ENCODE measurements at regions not wholly inside any gene's neighbourhood (a gene's known extent, or its start where the extent isn't known, plus 50 kb on each side); places are given as distances from the start of the nearest gene placed in this dataset.
A peak's percentile ranks its signal among the peaks of the same experiment; 100 is the strongest.

DNA sequence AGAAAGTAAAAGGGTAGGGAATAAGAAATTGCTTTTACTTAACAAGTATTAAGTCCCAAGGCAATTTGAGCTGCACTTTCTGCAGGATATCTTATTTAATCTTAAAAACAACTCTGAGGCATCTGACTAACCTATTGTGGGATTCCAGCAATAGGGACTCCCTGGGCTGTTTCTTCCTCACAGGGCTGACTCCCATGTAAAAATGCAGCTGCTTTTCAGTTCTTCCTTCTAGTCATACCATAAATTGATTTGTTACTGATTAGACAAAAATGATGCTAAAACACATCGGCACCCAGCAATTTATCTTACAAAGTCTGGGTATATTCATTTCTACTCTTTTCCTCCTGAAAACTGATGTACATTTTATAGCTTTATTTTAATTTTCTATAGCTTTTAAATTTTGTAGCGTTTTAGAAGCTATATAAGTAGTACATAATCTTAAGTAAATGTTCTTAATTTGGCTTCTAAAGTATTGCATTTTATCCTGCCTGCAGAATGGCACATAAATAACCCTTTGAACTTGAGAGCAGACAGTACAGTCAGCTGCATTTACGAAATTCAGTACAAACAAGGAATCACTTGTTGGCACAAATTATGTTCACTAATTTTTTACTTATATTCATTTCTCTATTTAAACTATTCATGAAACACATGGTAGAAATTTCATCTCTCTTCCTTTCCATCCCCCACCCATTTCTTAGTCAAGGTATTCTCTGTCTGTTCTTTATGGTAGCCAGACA, 102.4 kb upstream of the FRY start:
- no peak for DNase-seq (ENCODE audit: low spot score)

DNA sequence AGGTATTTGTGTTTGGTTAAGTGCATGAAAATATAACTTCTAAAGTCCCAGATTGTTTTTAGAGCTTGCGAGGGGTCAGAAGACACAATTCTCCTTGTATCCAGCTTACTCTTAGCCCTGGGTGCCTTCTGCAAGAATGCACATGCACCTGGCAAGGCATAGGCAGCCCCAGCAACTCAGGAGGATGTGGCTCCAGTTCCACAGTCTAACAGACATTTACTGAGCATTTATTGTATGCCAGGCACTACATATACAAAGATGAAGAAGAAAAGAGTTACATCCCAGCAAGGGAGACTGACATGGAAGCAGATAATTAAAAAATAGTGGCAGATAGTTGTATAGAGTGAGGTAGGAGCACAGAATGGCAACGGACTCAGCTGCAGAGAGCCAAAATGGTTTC, 101.1 kb upstream of the FRY start:
- DNase-seq (ENCODE audit: low spot score), result no peak

GRCh38 chr13:31930901-31931522, 100.6 kb upstream of the FRY start:
- DNase-seq (ENCODE audit: low spot score), result peak; percentile 22

DNA sequence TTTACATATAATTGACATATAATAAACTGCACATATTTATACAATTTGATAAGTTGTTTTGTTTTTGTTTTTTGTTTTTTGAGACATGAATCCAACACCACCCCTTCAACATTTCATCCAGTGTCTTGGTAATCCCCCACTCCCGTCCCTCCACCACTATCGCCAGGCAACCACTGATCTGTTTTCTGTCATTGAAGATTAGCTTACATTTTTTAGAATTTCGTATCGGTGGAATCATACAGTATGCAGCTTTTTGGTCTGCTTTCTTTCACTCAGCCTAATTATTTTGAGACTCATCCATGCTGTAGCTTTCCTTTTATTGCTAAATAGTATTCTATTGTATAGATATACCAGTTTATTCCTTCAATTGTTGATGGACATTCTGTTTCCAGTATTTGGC, 94.1 kb upstream of the FRY start:
- no peak for DNase-seq (ENCODE audit: low spot score)

DNA sequence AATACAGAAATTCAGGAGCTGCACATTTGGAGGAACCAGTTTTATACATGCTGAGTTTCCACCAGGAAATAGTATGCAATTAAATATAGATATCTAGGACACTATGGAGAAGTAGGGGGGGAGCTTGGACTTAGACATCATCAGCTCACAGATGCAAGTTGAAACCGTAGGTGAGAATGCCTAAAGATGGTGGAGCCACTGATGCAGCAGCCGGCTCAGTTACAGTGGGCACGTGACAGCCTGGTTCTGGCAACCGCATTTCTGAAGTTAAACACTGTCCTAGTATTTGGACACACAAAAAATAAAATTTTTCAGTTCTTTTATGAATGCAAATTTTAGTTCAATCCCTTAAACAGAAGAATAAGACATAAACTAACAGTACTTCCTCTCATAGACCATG, 91.5 kb upstream of the FRY start:
- DNase-seq (ENCODE audit: low spot score), result no peak

GRCh38 chr13:31943591-31943990, 88.0 kb upstream of the FRY start:
- no peak for DNase-seq (ENCODE audit: low spot score)

GRCh38 chr13:31944262-31945160, 87.1 kb upstream of the FRY start:
- DNase-seq (ENCODE audit: low spot score), result no peak

GRCh38 chr13:31945202-31945961, 86.2 kb upstream of the FRY start:
- DNase-seq (ENCODE audit: low spot score), result peak; percentile 59

GRCh38 chr13:31946091-31946770, 85.3 kb upstream of the FRY start:
- no peak for DNase-seq (ENCODE audit: low spot score)

DNA sequence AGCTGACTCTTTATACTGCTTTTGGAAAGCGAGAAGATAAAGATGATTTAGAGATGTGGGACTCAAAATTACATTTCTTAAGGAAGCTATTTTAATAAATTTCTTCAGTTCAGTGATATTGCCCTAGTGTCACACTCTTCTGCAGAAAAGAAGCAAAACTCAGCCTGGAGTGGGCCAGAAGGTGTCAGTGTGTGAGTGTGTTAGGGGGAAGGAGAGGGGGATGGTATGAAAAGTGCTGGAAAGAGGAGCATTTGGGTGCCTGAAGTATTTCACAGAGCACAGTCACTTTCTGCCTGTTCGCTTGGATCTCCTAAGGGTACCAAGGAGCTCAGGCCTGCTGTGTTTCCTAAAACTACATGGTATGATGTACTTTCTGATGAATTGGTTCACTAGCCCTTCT, 84.5 kb upstream of the FRY start:
- no peak for DNase-seq (ENCODE audit: low spot score)

DNA sequence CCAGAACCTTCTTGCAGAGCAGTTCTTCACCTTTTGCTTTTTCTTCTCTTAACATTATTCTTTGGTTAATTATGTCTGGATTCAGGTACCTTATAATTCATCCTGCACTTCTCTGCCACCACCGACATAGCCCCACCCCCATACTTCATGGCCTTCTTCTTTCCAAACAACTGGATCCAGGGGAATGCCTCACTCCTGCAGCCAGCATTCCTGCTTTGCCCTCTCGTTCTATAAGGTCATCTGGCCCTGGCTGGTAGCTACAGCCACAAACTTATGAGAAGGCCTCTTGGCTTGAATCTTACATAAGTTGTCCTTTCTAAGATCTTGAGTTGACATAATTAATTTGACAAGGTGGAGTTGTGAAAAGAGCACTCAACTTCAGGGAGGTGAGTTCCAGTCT, 84.1 kb upstream of the FRY start:
- DNase-seq (ENCODE audit: low spot score), result no peak

DNA sequence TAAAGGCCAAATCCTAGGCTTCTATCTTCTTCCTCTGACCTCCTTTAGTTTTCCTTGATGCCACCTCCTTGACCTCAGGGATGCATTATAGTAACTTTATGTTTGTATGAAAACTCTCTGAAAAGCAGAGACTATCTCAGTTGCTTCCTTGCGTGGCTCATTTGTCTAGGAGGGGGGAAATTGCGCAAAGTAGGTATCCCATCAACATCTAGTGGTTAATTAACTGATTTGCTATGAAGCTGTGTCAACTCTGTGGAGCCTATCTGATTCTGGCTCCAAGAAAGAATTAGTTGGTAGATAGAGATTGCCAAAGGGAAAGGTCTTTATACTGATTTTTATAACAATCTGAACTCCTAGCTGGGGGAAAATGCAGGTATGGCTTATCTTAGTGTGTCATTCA, 82.1 kb upstream of the FRY start:
- DNase-seq (ENCODE audit: low spot score), result no peak

DNA sequence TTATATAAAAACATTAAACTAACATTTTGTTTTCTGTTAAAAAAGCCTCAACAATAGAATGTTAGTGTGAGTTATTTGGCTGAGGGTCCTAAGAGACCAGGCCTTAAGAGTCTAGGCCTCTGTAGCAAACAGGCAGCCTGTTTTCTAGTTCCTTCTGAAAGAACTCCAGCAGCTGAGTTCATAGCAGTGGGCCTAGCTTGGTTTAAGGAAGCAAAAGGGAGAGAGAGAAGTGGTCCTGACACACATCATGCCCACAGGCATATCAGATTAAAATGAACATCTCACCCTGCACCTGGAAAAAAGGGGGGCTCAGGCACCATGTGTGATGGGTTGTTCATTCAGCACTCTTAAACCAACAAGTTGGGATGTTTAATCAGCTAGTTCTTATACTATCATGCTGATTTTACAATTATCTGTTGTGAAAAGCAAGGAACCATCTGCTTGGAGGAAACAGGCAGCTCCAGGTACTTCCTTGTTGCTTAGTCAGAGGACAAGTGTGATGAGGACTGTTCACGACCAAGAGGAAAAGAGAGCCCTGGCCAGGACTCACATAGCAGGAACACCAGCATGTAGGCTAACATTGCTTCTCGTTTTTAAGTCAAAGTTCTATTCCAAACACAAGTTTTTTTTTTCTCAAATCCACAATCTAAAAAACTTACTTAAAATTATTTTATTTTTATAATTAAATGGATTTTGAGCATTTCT, 81.3 kb upstream of the FRY start:
- DNase-seq (ENCODE audit: low spot score), result no peak

DNA sequence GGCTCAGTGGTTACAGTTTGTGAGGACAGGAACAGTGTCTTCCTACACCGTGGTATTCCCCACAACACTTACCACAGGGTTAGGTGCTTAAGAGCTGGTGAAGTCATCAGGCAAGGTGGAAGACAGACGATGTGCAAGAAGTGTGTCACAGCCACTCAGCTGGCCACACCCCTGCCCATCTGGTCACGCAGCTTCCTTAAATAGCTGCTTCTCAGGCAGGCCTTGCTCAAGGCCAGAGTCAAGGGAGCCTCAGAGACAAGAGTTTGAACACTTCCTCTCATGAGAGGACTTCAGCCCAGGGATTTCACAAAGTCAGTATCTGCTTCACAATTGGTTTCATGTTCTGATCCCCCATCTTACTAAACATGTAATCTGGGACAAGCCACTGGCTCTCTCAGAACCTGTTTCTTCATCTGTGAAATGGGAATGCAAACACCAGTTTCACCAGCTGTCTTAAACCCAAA, 80.3 kb upstream of the FRY start:
- DNase-seq (ENCODE audit: low spot score), result no peak

DNA sequence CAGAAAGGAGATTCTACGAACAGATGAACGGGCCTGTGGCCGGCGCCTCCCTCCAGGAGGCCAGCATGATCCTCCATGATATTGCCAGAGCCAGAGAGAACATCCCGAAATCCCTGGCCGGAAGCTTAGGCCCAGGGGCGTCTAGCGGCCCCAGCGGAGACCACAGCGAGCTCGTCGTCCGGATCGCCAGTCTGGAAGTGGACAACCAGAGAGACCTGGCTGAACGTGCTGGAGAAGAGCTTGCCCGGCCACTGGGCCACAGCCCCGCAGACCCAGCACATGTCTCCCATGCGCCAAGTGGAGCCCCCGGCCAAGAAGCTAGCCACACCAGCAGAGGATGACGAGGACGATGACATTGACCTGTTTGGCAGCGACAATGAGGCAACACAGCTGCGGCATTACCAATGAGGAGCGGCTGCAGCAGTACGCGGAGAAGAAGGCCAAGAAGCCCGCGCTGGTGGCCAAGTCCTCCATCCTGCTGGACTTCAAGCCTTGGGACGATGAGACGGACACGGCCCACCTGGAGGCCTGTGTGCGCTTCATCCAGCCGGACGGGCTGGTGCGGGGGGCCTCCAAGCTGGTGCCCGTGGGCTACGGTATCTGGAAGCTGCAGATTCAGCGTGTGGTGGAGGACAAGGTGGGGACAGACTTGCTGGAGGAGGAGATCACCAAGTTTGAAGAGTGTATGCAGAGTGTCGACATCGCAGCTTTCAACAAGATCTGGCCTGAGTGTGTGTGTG, 78.8 kb upstream of the FRY start:
- no peak for DNase-seq (ENCODE audit: low spot score)

GRCh38 chr13:31955101-31955500, 76.5 kb upstream of the FRY start:
- DNase-seq (ENCODE audit: low spot score), result no peak

- DNase-seq (ENCODE audit: low spot score), result no peak
Observed at GRCh38 chr13:31955741-31956140, 75.8 kb upstream of the FRY start.

GRCh38 chr13:31956980-31957644, 74.5 kb upstream of the FRY start:
- DNase-seq (ENCODE audit: low spot score), result no peak

GRCh38 chr13:31957772-31958171, 73.8 kb upstream of the FRY start:
- no peak for DNase-seq (ENCODE audit: low spot score)

Data from LoVo (cell line).